Testis (tissue), 2 donors: ENCODE measurements at regions not wholly inside any gene's neighbourhood (a gene's known extent, or its start where the extent isn't known, plus 50 kb on each side); places are given as distances from the start of the nearest gene placed in this dataset.

Experiments used
- CTCF ChIP-seq, 3 experiments: fragments of 450-650 bp in 2 of 3; fragments of 200-600 bp in 1 of 3; sonication (generic) in 1 of 3; IDR thresholded peaks; one replicate each; pipeline ENCODE4 v1.5.1; 2016 to 2019; ENCODE audit warnings: antibody characterized with exemption in 3 of 3, mild to moderate bottlenecking in 2 of 3, moderate library complexity in 1 of 3
- POLR2A ChIP-seq: fragments of 450-650 bp; IDR thresholded peaks from one replicate; pipeline ENCODE4 v1.6.1; 2017; ENCODE audit warnings: antibody characterized with exemption, mild to moderate bottlenecking, moderate library complexity

- TF ChIP-seq CTCF (IDR thresholded peaks at IDR 0.05), result no peak
- no peak for TF ChIP-seq POLR2A
Observed at GRCh38 chr12:43029971-43030370, 440.4 kb upstream of the PRICKLE1 start.
